ENCODE measurements at regions not wholly inside any gene's neighbourhood (a gene's known extent, or its start where the extent isn't known, plus 50 kb on each side); places are given as distances from the start of the nearest gene placed in this dataset.
"Not testable (repeated sequence)": the region's sequence is repeated elsewhere in the genome, so short reads cannot be mapped to it uniquely, and the experiment has no call there.

DNA sequence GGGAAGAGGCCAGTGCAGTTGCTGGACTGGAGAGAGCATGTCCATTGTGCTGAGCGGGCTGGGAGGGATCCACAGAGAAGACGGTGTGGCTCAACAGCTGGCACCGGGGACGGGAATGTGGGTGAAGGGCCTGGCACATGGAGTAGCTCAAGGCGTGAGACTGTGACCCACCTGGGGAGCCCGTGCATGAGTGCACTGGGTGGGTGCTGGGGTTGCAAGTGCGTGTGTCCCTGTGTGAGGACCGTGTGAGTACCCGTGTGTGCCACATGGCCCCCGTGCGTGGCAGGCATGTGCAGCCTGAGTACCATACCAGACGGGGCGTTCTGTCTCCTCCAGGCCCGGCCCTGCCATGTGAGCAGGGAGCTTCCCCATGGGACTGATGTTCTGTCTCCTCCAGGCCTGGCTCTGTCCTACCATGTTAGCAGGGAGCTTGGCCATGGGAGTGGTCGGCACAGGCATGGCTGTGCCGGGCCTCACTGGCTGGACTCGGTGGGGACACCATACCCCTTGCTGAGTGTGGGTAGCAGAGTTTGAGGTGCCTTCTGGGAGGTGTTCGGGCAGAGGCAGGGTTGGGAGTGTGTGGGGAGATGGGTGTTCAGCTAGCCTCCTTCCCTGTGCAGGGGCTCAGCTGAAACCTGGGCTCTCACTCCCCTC lies 234.4 kb downstream of the TMEM121 start:
- ChIA-PET CTCF (no interaction called here), POLR2A (ENCODE audit: unreplicated experiment) (no interaction called here)
- H3K79me2 ChIP-seq (ENCODE audit: low read length), result no peaks in the 10 kb centered on the region
- no peak overlapping the region for H2AFZ ChIP-seq (ENCODE audit: low read length)
- no TSS peak for BruUV-seq (replicated peaks)
- no peak for ATAC-seq
- no peak overlapping the region for H3K4me2 ChIP-seq (ENCODE audit: low read length)
- H3K4me1 ChIP-seq (ENCODE audit: insufficient read depth, low read length), result no peaks in the 10 kb centered on the region
- no peak for TF ChIP-seq EZH2 (IDR thresholded peaks at IDR 0.05; ENCODE audit: low read length, unreplicated experiment)
- no peak for TF ChIP-seq EZH2phosphoT487 (IDR thresholded peaks at IDR 0.05; ENCODE audit: borderline replicate concordance, low read length)
- TF ChIP-seq, protein P1, sequence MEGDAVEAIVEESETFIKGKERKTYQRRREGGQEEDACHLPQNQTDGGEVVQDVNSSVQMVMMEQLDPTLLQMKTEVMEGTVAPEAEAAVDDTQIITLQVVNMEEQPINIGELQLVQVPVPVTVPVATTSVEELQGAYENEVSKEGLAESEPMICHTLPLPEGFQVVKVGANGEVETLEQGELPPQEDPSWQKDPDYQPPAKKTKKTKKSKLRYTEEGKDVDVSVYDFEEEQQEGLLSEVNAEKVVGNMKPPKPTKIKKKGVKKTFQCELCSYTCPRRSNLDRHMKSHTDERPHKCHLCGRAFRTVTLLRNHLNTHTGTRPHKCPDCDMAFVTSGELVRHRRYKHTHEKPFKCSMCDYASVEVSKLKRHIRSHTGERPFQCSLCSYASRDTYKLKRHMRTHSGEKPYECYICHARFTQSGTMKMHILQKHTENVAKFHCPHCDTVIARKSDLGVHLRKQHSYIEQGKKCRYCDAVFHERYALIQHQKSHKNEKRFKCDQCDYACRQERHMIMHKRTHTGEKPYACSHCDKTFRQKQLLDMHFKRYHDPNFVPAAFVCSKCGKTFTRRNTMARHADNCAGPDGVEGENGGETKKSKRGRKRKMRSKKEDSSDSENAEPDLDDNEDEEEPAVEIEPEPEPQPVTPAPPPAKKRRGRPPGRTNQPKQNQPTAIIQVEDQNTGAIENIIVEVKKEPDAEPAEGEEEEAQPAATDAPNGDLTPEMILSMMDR (conservative IDR thresholded peaks at IDR 0.05; ENCODE audit: low read depth, low read length), result no peak
- no peaks in the 10 kb centered on the region for H3K9me2 ChIP-seq (replicated peaks; ENCODE audit: low read length)
- no peaks in the 10 kb centered on the region for H3K36me3 ChIP-seq (ENCODE audit: low read depth, low read length)
- no peak overlapping the region for H3K27ac ChIP-seq (ENCODE audit: low read length)
- no peaks in the 10 kb centered on the region for H3F3A ChIP-seq (ENCODE audit: low read length, unreplicated experiment)
- no peaks in the 10 kb centered on the region for H3K9me3 ChIP-seq (ENCODE audit: low read length)
- no peak for DNase-seq
- H4K20me1 ChIP-seq (ENCODE audit: low read length), result no peaks in the 10 kb centered on the region
- no peaks in the 10 kb centered on the region for H3K27me3 ChIP-seq (ENCODE audit: low read length)
- no peak overlapping the region for H3K9ac ChIP-seq (ENCODE audit: low read length)
- no peak overlapping the region for H3K4me3 ChIP-seq (ENCODE audit: low read length)
- intact Hi-C loops (cut with micrococcal nuclease), result no loop called here

DNA sequence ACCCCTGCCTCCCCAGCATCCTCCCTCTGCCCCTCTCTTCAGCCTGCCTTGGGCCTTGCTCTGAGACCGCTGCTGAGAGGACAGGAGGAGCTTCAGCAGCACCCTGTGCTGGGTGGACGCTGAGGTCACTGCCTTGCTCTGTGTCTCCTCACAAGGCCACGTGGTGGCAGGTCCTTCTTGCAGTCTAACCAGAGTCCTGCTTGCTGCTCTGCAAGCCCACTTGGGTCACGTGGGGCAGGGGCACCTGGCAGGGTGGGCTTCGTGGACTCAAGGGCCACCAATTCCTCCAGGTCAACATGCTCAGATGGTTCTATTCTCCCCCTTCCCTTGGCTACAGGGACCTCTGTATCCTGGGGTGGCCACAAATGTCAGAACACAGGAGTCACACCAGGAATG lies 235.0 kb downstream of the TMEM121 start:
- H3K4me2 ChIP-seq (ENCODE audit: low read length); H3K9me2 ChIP-seq (replicated peaks; ENCODE audit: low read length); intact Hi-C loops (cut with micrococcal nuclease); H2AFZ ChIP-seq (ENCODE audit: low read length); H3K9me3 ChIP-seq (ENCODE audit: low read length); H3K36me3 ChIP-seq (ENCODE audit: low read depth, low read length); H3K9ac ChIP-seq (ENCODE audit: low read length); H3K4me3 ChIP-seq (ENCODE audit: low read length); ATAC-seq; DNase-seq; H4K20me1 ChIP-seq (ENCODE audit: low read length); CTCF ChIA-PET; H3F3A ChIP-seq (ENCODE audit: low read length, unreplicated experiment); POLR2A ChIA-PET (ENCODE audit: unreplicated experiment); H3K4me1 ChIP-seq (ENCODE audit: insufficient read depth, low read length); H3K27ac ChIP-seq (ENCODE audit: low read length); H3K79me2 ChIP-seq (ENCODE audit: low read length); H3K27me3 ChIP-seq (ENCODE audit: low read length); BruUV-seq (replicated peaks): not testable (repeated sequence)

DNA sequence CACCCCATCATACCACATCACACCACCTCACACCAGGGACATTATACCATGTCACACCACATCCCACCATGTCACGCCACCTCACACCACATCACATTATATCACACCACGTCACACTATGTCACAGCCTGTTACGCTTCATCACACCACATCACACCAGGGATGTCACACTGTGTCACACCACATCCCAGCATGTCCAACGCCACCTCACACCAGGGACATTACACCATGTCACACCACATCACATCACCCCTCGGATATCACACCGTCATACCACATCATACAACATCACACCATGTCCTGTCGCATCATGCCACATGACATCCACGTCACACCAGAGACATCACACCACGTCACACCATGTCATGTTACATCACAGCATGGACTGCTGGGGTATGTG lies 235.5 kb downstream of the TMEM121 start:
- POLR2A ChIA-PET (ENCODE audit: unreplicated experiment), result no interaction called here
- H3K27ac ChIP-seq (ENCODE audit: low read length), result no peak overlapping the region
- BruUV-seq (replicated peaks), result no TSS peak
- H3K79me2 ChIP-seq (ENCODE audit: low read length), result no peaks in the 10 kb centered on the region
- CTCF ChIA-PET, result no interaction called here
- no peaks in the 10 kb centered on the region for H3F3A ChIP-seq (ENCODE audit: low read length, unreplicated experiment)
- intact Hi-C loops (cut with micrococcal nuclease), result no loop called here
- TF ChIP-seq, protein P1 (conservative IDR thresholded peaks at IDR 0.05; ENCODE audit: low read depth, low read length), result no peak
- TF ChIP-seq EZH2 (IDR thresholded peaks at IDR 0.05; ENCODE audit: low read length, unreplicated experiment) (no peak), EZH2phosphoT487 (IDR thresholded peaks at IDR 0.05; ENCODE audit: borderline replicate concordance, low read length) (no peak)
- no peaks in the 10 kb centered on the region for H3K36me3 ChIP-seq (ENCODE audit: low read depth, low read length)
- H2AFZ ChIP-seq (ENCODE audit: low read length), result no peak overlapping the region
- no peak overlapping the region for H3K4me2 ChIP-seq (ENCODE audit: low read length)
- no peaks in the 10 kb centered on the region for H3K27me3 ChIP-seq (ENCODE audit: low read length)
- no peaks in the 10 kb centered on the region for H4K20me1 ChIP-seq (ENCODE audit: low read length)
- no peaks in the 10 kb centered on the region for H3K9me2 ChIP-seq (replicated peaks; ENCODE audit: low read length)
- H3K4me3 ChIP-seq (ENCODE audit: low read length), result no peak overlapping the region
- no peak for DNase-seq
- no peak for ATAC-seq
- H3K9me3 ChIP-seq (ENCODE audit: low read length), result no peaks in the 10 kb centered on the region
- no peaks in the 10 kb centered on the region for H3K4me1 ChIP-seq (ENCODE audit: insufficient read depth, low read length)
- H3K9ac ChIP-seq (ENCODE audit: low read length), result no peak overlapping the region

DNA sequence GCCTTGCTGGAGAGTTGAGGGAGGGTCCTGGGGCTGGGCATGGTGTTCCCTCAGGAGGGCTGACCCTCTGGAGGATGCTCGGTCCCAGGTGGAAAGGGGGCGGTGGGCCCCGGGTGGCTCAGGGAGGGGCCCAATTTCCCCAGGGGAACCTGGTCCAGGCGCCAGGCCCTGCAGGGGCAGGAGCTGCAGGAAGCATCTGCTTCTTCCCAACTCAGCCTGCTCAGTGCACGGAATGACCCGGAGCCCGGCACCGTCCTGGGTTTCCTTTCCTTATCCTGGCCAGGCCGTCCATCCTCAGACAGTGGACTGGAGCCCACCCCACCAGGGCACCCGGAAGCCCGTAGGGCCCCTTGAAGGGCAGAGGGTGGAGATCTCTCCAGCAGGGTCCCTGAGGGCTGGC lies 235.9 kb downstream of the TMEM121 start:
- ATAC-seq; H3K4me1 ChIP-seq (ENCODE audit: insufficient read depth, low read length); H3K27me3 ChIP-seq (ENCODE audit: low read length); H3K27ac ChIP-seq (ENCODE audit: low read length); intact Hi-C loops (cut with micrococcal nuclease); H4K20me1 ChIP-seq (ENCODE audit: low read length); H3K36me3 ChIP-seq (ENCODE audit: low read depth, low read length); H3K4me3 ChIP-seq (ENCODE audit: low read length); H3K9me2 ChIP-seq (replicated peaks; ENCODE audit: low read length); CTCF ChIA-PET; DNase-seq; H3K9ac ChIP-seq (ENCODE audit: low read length); H3K9me3 ChIP-seq (ENCODE audit: low read length); H2AFZ ChIP-seq (ENCODE audit: low read length); BruUV-seq (replicated peaks); H3K4me2 ChIP-seq (ENCODE audit: low read length); H3K79me2 ChIP-seq (ENCODE audit: low read length); POLR2A ChIA-PET (ENCODE audit: unreplicated experiment); H3F3A ChIP-seq (ENCODE audit: low read length, unreplicated experiment): not testable (repeated sequence)

DNA sequence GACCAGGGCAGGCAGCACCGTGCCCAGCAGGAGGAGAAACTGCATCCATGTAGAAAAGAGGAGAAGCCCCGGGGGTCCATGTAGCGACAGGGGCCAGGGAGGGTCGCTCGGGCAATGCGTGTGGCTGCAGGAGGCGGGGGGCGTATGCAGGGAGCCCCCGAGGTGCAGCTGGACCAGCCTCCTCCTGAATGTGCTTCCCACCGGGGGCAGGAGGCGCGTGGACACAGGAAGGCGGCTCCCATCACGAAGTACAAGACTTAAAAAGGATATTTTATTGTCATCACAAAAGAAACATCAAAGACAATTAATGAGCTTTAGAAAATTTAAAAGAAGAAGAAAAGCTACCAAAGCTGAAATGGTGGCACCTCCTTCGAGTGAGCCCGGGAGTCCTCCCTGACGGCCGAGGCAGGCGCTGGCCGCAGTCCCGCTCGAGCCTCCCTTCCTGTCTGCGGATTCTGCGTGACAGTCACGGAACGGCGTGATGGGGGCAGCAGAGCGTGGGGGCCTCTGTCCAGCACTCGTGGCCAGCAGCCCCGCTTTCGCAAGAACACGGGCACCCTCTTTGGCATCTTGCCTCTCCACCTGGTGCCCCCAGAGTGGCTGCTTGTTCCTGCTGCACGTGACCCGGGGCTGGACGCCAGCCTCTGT lies 238.0 kb downstream of the TMEM121 start:
- BruUV-seq (replicated peaks); H3K9me3 ChIP-seq (ENCODE audit: low read length); CTCF ChIA-PET; H2AFZ ChIP-seq (ENCODE audit: low read length); H3K4me1 ChIP-seq (ENCODE audit: insufficient read depth, low read length); H3K27ac ChIP-seq (ENCODE audit: low read length); POLR2A ChIA-PET (ENCODE audit: unreplicated experiment); H3K4me3 ChIP-seq (ENCODE audit: low read length); H3K36me3 ChIP-seq (ENCODE audit: low read depth, low read length); intact Hi-C loops (cut with micrococcal nuclease); DNase-seq; H3K9me2 ChIP-seq (replicated peaks; ENCODE audit: low read length); H3F3A ChIP-seq (ENCODE audit: low read length, unreplicated experiment); H3K79me2 ChIP-seq (ENCODE audit: low read length); H3K9ac ChIP-seq (ENCODE audit: low read length); ATAC-seq; H3K27me3 ChIP-seq (ENCODE audit: low read length); H4K20me1 ChIP-seq (ENCODE audit: low read length); H3K4me2 ChIP-seq (ENCODE audit: low read length): not testable (repeated sequence)
